ENCODE measurements at regions not wholly inside any gene's neighbourhood (a gene's known extent, or its start where the extent isn't known, plus 50 kb on each side); places are given as distances from the start of the nearest gene placed in this dataset.

GRCh38 chr3:187939891-187940290 lies 194.6 kb upstream of the BCL6 start (continued):
- TF ChIP-seq EGR2 (tag by site-specific recombination; IDR thresholded peaks at IDR 0.05; ENCODE audit: low read depth) (no peak), GFI1B (tag by site-specific recombination; IDR thresholded peaks at IDR 0.05) (no peak)

- no peaks in the 10 kb centered on the region for H3K36me3 ChIP-seq (ENCODE audit: control insufficient read depth in 2 of 2, insufficient read depth in 1 of 2, low read length in 2 of 2)
- CTCF ChIA-PET: interaction anchor here (2.1 kb wide), 1 partner anchor 201 kb away, joined by 5 read pairs; no protein-coding TSS in a partner anchor
Observed at GRCh38 chr3:187941135-187941847, 196.0 kb upstream of the BCL6 start.

GRCh38 chr3:187941848-187942194 lies 196.6 kb upstream of the BCL6 start:
- no peaks in the 10 kb centered on the region for H3K36me3 ChIP-seq (ENCODE audit: control insufficient read depth in 2 of 2, insufficient read depth in 1 of 2, low read length in 2 of 2)
- CTCF ChIA-PET: interaction anchor here (2.1 kb wide), 1 partner anchor 201 kb away, joined by 5 read pairs; no protein-coding TSS in a partner anchor
- no peak for TF ChIP-seq ZSCAN4 (tag by site-specific recombination; IDR thresholded peaks at IDR 0.05)
- TF ChIP-seq ZNF777 (tag by site-specific recombination; IDR thresholded peaks at IDR 0.05; ENCODE audit: borderline replicate concordance): no peak
- no peak for TF ChIP-seq ZNF549 (tag by site-specific recombination; IDR thresholded peaks at IDR 0.05)
- H3K27ac ChIP-seq (ENCODE audit: extremely low read depth, low read depth, low read length): no peak overlapping the region
- no peaks in the 10 kb centered on the region for H3K4me1 ChIP-seq (ENCODE audit: control insufficient read depth, insufficient read depth, low read length)
- POLR2A ChIA-PET: no interaction called here
- no peaks in the 10 kb centered on the region for H3K9me3 ChIP-seq (ENCODE audit: control insufficient read depth, insufficient read depth, low read depth, low read length)
- H3K4me3 ChIP-seq (ENCODE audit: low read depth, low read length): no peak overlapping the region

More at GRCh38 chr3:187941135-187941847, 196.0 kb upstream of the BCL6 start:
- Histone ChIP-seq H3K4me1 (ENCODE audit: control insufficient read depth, insufficient read depth, low read length) (no peaks in the 10 kb centered on the region), H3K9me3 (ENCODE audit: control insufficient read depth, insufficient read depth, low read depth, low read length) (no peaks in the 10 kb centered on the region), H3K4me3 (ENCODE audit: low read depth, low read length) (no peak overlapping the region), H3K27ac (ENCODE audit: extremely low read depth, low read depth, low read length) (no peak overlapping the region)
- no peak for TF ChIP-seq SP3 (tag by site-specific recombination; IDR thresholded peaks at IDR 0.05)
- TF ChIP-seq ZNF677 (tag by site-specific recombination; IDR thresholded peaks at IDR 0.05): no peak
- no peak for TF ChIP-seq ZNF16 (tag by site-specific recombination; IDR thresholded peaks at IDR 0.05; ENCODE audit: low read depth)
- no peak for TF ChIP-seq ZNF19 (tag by site-specific recombination; IDR thresholded peaks at IDR 0.05; ENCODE audit: low read depth)
- TF ChIP-seq ZNF747 (tag by site-specific recombination; IDR thresholded peaks at IDR 0.05): no peak
- no peak for TF ChIP-seq ZNF175 (tag by site-specific recombination; IDR thresholded peaks at IDR 0.05)
- TF ChIP-seq REPIN1 (tag by site-specific recombination; IDR thresholded peaks at IDR 0.05; ENCODE audit: low read depth): no peak
- TF ChIP-seq ZNF239 (tag by site-specific recombination; IDR thresholded peaks at IDR 0.05): no peak
- TF ChIP-seq ZBTB8A (tag by site-specific recombination; IDR thresholded peaks at IDR 0.05): no peak
- no peak for TF ChIP-seq ZNF654 (tag by site-specific recombination; IDR thresholded peaks at IDR 0.05; ENCODE audit: low read depth)
- no peak for TF ChIP-seq MEIS1 (CRISPR knock-in tag; IDR thresholded peaks at IDR 0.05; ENCODE audit: borderline replicate concordance)
- no peak for TF ChIP-seq IKZF3 (tag by site-specific recombination; IDR thresholded peaks at IDR 0.05)
- no peak for TF ChIP-seq ZBTB26 (tag by site-specific recombination; optimal IDR thresholded peaks at IDR 0.05)
- TF ChIP-seq ZNF404 (tag by site-specific recombination; IDR thresholded peaks at IDR 0.05): no peak
- no peak for TF ChIP-seq PBX3 (CRISPR knock-in tag; IDR thresholded peaks at IDR 0.05)
- TF ChIP-seq ZBTB10 (tag by site-specific recombination; IDR thresholded peaks at IDR 0.05): no peak
- no peak for TF ChIP-seq ZNF248 (tag by site-specific recombination; IDR thresholded peaks at IDR 0.05)
- POLR2A ChIA-PET: no interaction called here

Measured in HEK293 (cell line).